ENCODE measurements at regions not wholly inside any gene's neighbourhood (a gene's known extent, or its start where the extent isn't known, plus 50 kb on each side); places are given as distances from the start of the nearest gene placed in this dataset.

GRCh38 chr5:96148376-96148775, 186.7 kb upstream of the ELL2 start:
- Histone ChIP-seq H2AK5ac (ENCODE audit: low read length, severe bottlenecking) (no peak overlapping the region), H3K9ac (ENCODE audit: low read length) (no peak overlapping the region), H3K18ac (ENCODE audit: low read depth in 1 of 2, low read length in 2 of 2) (no peak overlapping the region), H3K79me1 (replicated peaks; ENCODE audit: low read length, poor library complexity, severe bottlenecking) (no peaks in the 10 kb centered on the region), H2BK12ac (ENCODE audit: low read length in 2 of 2) (no peak overlapping the region), H3K4me2 (ENCODE audit: low read length, poor library complexity, severe bottlenecking) (no peak overlapping the region), H2BK15ac (ENCODE audit: low read depth, poor library complexity, severe bottlenecking) (no peak overlapping the region), H3K23ac (ENCODE audit: low read length in 2 of 2) (no peak overlapping the region), H3K14ac (ENCODE audit: low read length in 2 of 2) (no peak overlapping the region), H3K4ac (ENCODE audit: low read depth in 1 of 2, low read length in 2 of 2) (no peak overlapping the region), H3K27ac (ENCODE audit: low read length, poor library complexity, severe bottlenecking) (no peak overlapping the region), H3K4me3 (ENCODE audit: insufficient read depth in 1 of 2, low read depth in 1 of 2, low read length in 2 of 2) (no peak overlapping the region), H2BK5ac (ENCODE audit: low read depth, low read length, poor library complexity, severe bottlenecking) (no peak overlapping the region), H4K8ac (ENCODE audit: low read length) (no peak overlapping the region), H3K36me3 (ENCODE audit: control insufficient read depth in 1 of 2, insufficient read depth in 2 of 2, low read depth in 1 of 2, low read length in 2 of 2) (no peaks in the 10 kb centered on the region), H3K4me1 (ENCODE audit: control insufficient read depth, insufficient read depth, low read depth, low read length) (no peaks in the 10 kb centered on the region), H3K27me3 (ENCODE audit: control insufficient read depth in 1 of 2, insufficient read depth in 1 of 2, low read length in 2 of 2) (no peaks in the 10 kb centered on the region), H2BK120ac (ENCODE audit: low read depth, low read length) (no peak overlapping the region), H4K91ac (ENCODE audit: low read length) (no peak overlapping the region), H2AFZ (ENCODE audit: low read depth, low read length) (no peak overlapping the region), H3K9me3 (ENCODE audit: control insufficient read depth, low read length) (no peaks in the 10 kb centered on the region)
- no peak for DNase-seq
- 92% methylated on average over 3 of the region's 4 CpGs for WGBS

- Histone ChIP-seq H3K4me1 (ENCODE audit: control insufficient read depth, insufficient read depth, low read depth, low read length) (no peaks in the 10 kb centered on the region), H3K4ac (ENCODE audit: low read depth in 1 of 2, low read length in 2 of 2) (no peak overlapping the region), H3K4me2 (ENCODE audit: low read length, poor library complexity, severe bottlenecking) (no peak overlapping the region), H3K36me3 (ENCODE audit: control insufficient read depth in 1 of 2, insufficient read depth in 2 of 2, low read depth in 1 of 2, low read length in 2 of 2) (no peaks in the 10 kb centered on the region), H3K4me3 (ENCODE audit: insufficient read depth in 1 of 2, low read depth in 1 of 2, low read length in 2 of 2) (no peak overlapping the region), H3K18ac (ENCODE audit: low read depth in 1 of 2, low read length in 2 of 2) (no peak overlapping the region), H3K14ac (ENCODE audit: low read length in 2 of 2) (no peak overlapping the region), H2BK5ac (ENCODE audit: low read depth, low read length, poor library complexity, severe bottlenecking) (no peak overlapping the region), H2BK15ac (ENCODE audit: low read depth, poor library complexity, severe bottlenecking) (no peak overlapping the region), H4K8ac (ENCODE audit: low read length) (no peak overlapping the region), H2BK12ac (ENCODE audit: low read length in 2 of 2) (no peak overlapping the region), H3K9me3 (ENCODE audit: control insufficient read depth, low read length) (no peaks in the 10 kb centered on the region), H3K27me3 (ENCODE audit: control insufficient read depth in 1 of 2, insufficient read depth in 1 of 2, low read length in 2 of 2) (no peaks in the 10 kb centered on the region), H4K91ac (ENCODE audit: low read length) (no peak overlapping the region), H3K27ac (ENCODE audit: low read length, poor library complexity, severe bottlenecking) (no peak overlapping the region), H3K23ac (ENCODE audit: low read length in 2 of 2) (no peak overlapping the region), H2AK5ac (ENCODE audit: low read length, severe bottlenecking) (no peak overlapping the region), H3K9ac (ENCODE audit: low read length) (no peak overlapping the region), H3K79me1 (replicated peaks; ENCODE audit: low read length, poor library complexity, severe bottlenecking) (no peaks in the 10 kb centered on the region), H2BK120ac (ENCODE audit: low read depth, low read length) (no peak overlapping the region), H2AFZ (ENCODE audit: low read depth, low read length) (no peak overlapping the region)
- WGBS, result 100% methylated on average over 2 of the region's 2 CpGs
- DNase-seq, result no peak
Observed at GRCh38 chr5:96147866-96148265, 186.2 kb upstream of the ELL2 start.

GRCh38 chr5:96146675-96147074, 185.0 kb upstream of the ELL2 start:
- Histone ChIP-seq H3K4ac (ENCODE audit: low read depth in 1 of 2, low read length in 2 of 2) (no peak overlapping the region), H3K36me3 (ENCODE audit: control insufficient read depth in 1 of 2, insufficient read depth in 2 of 2, low read depth in 1 of 2, low read length in 2 of 2) (no peaks in the 10 kb centered on the region), H4K8ac (ENCODE audit: low read length) (no peak overlapping the region), H3K27ac (ENCODE audit: low read length, poor library complexity, severe bottlenecking) (no peak overlapping the region), H3K23ac (ENCODE audit: low read length in 2 of 2) (no peak overlapping the region), H3K18ac (ENCODE audit: low read depth in 1 of 2, low read length in 2 of 2) (no peak overlapping the region), H2AFZ (ENCODE audit: low read depth, low read length) (no peak overlapping the region), H2BK12ac (ENCODE audit: low read length in 2 of 2) (peak overlapping the region in 1 of 2 experiments; percentile 4), H2BK120ac (ENCODE audit: low read depth, low read length) (no peak overlapping the region), H3K9me3 (ENCODE audit: control insufficient read depth, low read length) (no peaks in the 10 kb centered on the region), H2BK15ac (ENCODE audit: low read depth, poor library complexity, severe bottlenecking) (no peak overlapping the region), H3K9ac (ENCODE audit: low read length) (no peak overlapping the region), H3K14ac (ENCODE audit: low read length in 2 of 2) (no peak overlapping the region), H4K91ac (ENCODE audit: low read length) (no peak overlapping the region), H3K27me3 (ENCODE audit: control insufficient read depth in 1 of 2, insufficient read depth in 1 of 2, low read length in 2 of 2) (no peaks in the 10 kb centered on the region), H2AK5ac (ENCODE audit: low read length, severe bottlenecking) (no peak overlapping the region), H3K4me3 (ENCODE audit: insufficient read depth in 1 of 2, low read depth in 1 of 2, low read length in 2 of 2) (no peak overlapping the region), H3K4me2 (ENCODE audit: low read length, poor library complexity, severe bottlenecking) (no peak overlapping the region), H3K79me1 (replicated peaks; ENCODE audit: low read length, poor library complexity, severe bottlenecking) (no peaks in the 10 kb centered on the region), H2BK5ac (ENCODE audit: low read depth, low read length, poor library complexity, severe bottlenecking) (no peak overlapping the region), H3K4me1 (ENCODE audit: control insufficient read depth, insufficient read depth, low read depth, low read length) (no peaks in the 10 kb centered on the region)
- peak; percentile 88 for DNase-seq
- WGBS, result 83% methylated on average over 1 of the region's 2 CpGs

- Histone ChIP-seq H4K91ac (ENCODE audit: low read length) (no peak overlapping the region), H3K79me1 (replicated peaks; ENCODE audit: low read length, poor library complexity, severe bottlenecking) (no peaks in the 10 kb centered on the region), H4K8ac (ENCODE audit: low read length) (no peak overlapping the region), H3K27me3 (ENCODE audit: control insufficient read depth in 1 of 2, insufficient read depth in 1 of 2, low read length in 2 of 2) (no peaks in the 10 kb centered on the region), H3K14ac (ENCODE audit: low read length in 2 of 2) (peak overlapping the region in 1 of 2 experiments; percentile 41), H3K9ac (ENCODE audit: low read length) (no peak overlapping the region), H2BK120ac (ENCODE audit: low read depth, low read length) (no peak overlapping the region), H3K4me3 (ENCODE audit: insufficient read depth in 1 of 2, low read depth in 1 of 2, low read length in 2 of 2) (no peak overlapping the region), H2BK5ac (ENCODE audit: low read depth, low read length, poor library complexity, severe bottlenecking) (no peak overlapping the region), H3K4ac (ENCODE audit: low read depth in 1 of 2, low read length in 2 of 2) (no peak overlapping the region), H3K27ac (ENCODE audit: low read length, poor library complexity, severe bottlenecking) (no peak overlapping the region), H3K18ac (ENCODE audit: low read depth in 1 of 2, low read length in 2 of 2) (no peak overlapping the region), H3K4me1 (ENCODE audit: control insufficient read depth, insufficient read depth, low read depth, low read length) (no peaks in the 10 kb centered on the region), H3K23ac (ENCODE audit: low read length in 2 of 2) (no peak overlapping the region), H2BK12ac (ENCODE audit: low read length in 2 of 2) (no peak overlapping the region), H2BK15ac (ENCODE audit: low read depth, poor library complexity, severe bottlenecking) (no peak overlapping the region), H2AFZ (ENCODE audit: low read depth, low read length) (no peak overlapping the region), H2AK5ac (ENCODE audit: low read length, severe bottlenecking) (no peak overlapping the region), H3K9me3 (ENCODE audit: control insufficient read depth, low read length) (no peaks in the 10 kb centered on the region), H3K36me3 (ENCODE audit: control insufficient read depth in 1 of 2, insufficient read depth in 2 of 2, low read depth in 1 of 2, low read length in 2 of 2) (no peaks in the 10 kb centered on the region), H3K4me2 (ENCODE audit: low read length, poor library complexity, severe bottlenecking) (no peak overlapping the region)
- DNase-seq, result no peak
- WGBS, result 70% methylated on average over 2 of the region's 3 CpGs
Observed at GRCh38 chr5:96144289-96144688, 182.6 kb upstream of the ELL2 start.
